ENCODE measurements at regions not wholly inside any gene's neighbourhood (a gene's known extent, or its start where the extent isn't known, plus 50 kb on each side); places are given as distances from the start of the nearest gene placed in this dataset.

- peak; percentile 68 for DNase-seq (ENCODE audit: low spot score)
These were observed 67.3 kb upstream of the NUP50 start for GRCh38 chr22:45096256-45096907.

- DNase-seq (ENCODE audit: low spot score): no peak
These were observed 66.7 kb upstream of the NUP50 start for GRCh38 chr22:45097061-45097460.

GRCh38 chr22:45098056-45098455 lies 65.7 kb upstream of the NUP50 start:
- no peak for DNase-seq (ENCODE audit: low spot score)

- no peak for DNase-seq (ENCODE audit: low spot score)
These were observed 63.8 kb upstream of the NUP50 start for GRCh38 chr22:45099961-45100360.

DNA sequence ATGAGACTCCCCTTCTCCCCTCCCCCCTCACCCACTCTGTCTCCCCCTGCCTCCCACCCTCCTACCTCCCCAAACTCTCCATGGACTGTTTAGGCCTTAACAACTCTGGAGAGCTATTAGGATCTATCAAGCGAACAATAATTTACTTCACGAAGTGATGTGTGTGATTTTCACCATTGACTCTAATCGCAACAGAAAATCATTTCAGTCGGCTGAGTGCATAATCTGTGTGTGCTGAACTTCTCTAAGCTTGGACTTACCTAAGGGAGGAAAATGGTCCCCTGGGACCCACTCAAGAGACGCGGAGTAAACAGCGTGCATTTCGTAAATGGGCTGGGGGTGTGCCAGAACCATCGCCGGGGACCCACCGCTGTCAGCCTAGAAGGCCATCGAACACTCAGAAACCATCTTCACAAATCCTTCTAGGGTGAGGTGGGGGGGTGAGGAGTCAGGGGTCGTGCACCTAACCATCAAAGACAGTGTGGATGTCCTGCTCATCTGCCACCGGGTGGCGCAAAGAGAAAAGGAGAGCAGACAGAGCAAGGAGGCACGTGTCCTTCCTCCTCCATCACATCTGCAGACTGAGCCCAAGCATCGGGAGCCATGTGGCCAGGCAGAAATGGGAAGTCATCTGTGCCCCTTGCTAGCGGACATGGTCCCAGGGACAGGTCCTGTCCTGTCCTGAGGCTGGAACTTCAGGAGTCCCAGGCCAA lies 62.1 kb upstream of the NUP50 start:
- DNase-seq (ENCODE audit: low spot score): peak; percentile 15

GRCh38 chr22:45102896-45103420 lies 60.8 kb upstream of the NUP50 start:
- no peak for DNase-seq (ENCODE audit: low spot score)

- no peak for DNase-seq (ENCODE audit: low spot score)
These were observed 60.0 kb upstream of the NUP50 start for GRCh38 chr22:45103756-45104155.

GRCh38 chr22:45104313-45104712 lies 59.4 kb upstream of the NUP50 start:
- no peak for DNase-seq (ENCODE audit: low spot score)

DNA sequence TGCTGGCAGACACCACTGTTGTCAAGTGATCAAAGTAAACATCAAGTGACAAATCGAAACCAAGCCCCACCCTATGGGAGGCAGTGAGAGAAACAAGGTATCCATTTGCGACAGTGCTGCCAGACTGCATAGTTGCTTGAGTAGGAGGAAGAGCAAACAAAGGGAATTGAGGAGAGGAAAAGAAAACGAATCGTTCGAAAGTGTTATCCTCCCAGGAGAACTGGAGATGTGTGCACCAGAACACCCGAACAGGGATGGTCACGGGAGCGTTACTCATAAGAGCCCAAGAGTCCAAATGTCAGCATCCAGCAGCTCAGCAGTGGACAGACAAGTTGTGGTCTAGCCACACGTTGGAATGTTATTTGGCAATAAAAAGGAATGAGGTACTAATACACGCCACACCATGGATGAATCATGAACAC lies 58.4 kb upstream of the NUP50 start:
- peak; percentile 23 for DNase-seq (ENCODE audit: low spot score)

- no peak for DNase-seq (ENCODE audit: low spot score)
These were observed 56.1 kb upstream of the NUP50 start for GRCh38 chr22:45107671-45108070.

DNA sequence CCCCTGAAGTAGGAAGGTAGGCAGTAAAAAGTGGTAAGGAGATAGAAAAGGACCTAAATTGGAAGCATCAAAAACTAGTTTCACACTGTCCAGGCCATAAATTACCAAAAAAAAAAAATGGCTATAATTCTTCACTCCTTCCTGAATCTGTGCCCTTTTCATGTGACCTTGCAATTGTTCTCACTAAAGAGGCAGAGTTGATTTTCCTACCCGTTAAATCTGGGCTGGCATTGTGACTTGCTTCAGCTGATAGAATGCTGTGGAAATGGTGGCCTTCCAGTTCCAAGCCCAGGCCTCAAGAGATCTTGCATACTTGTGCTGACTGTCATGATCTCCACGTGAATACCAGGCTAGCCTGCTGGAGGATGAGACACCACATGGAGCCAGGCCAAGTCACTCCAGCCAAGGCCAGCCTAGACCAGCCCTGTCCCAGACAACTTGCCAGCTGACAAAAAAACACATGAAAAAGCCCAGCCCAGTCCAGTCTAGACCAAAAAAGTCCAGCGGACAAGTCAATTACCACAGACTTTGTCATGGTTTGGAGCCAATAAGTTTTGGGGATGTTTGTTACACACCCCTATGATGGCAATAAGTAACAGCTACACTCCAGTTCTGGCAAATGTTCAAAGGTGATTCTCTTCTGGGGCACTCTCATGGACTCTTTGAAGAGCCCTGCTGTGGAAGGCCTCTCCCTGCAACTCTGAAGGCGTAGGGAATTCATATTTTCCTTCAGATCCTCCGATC lies 51.4 kb upstream of the NUP50 start:
- peak; percentile 46 for DNase-seq (ENCODE audit: low spot score)

All from kidney tubule cell (primary cell).